Epithelial cell of prostate (primary cell): ENCODE measurements at regions not wholly inside any gene's neighbourhood (a gene's known extent, or its start where the extent isn't known, plus 50 kb on each side); places are given as distances from the start of the nearest gene placed in this dataset.
"Not testable (repeated sequence)": the region's sequence is repeated elsewhere in the genome, so short reads cannot be mapped to it uniquely, and the experiment has no call there.

Experiments used
- DNase-seq: peaks from one replicate; pipeline ENCODE4 v3.0.0-alpha.2; 2011; ENCODE audit warnings: low read depth, low spot score
- H3K27ac ChIP-seq: fragments of 450-650 bp; 2 replicates; pipeline ENCODE4 v1.5.1; 2017; ENCODE audit warnings: mild to moderate bottlenecking

DNA sequence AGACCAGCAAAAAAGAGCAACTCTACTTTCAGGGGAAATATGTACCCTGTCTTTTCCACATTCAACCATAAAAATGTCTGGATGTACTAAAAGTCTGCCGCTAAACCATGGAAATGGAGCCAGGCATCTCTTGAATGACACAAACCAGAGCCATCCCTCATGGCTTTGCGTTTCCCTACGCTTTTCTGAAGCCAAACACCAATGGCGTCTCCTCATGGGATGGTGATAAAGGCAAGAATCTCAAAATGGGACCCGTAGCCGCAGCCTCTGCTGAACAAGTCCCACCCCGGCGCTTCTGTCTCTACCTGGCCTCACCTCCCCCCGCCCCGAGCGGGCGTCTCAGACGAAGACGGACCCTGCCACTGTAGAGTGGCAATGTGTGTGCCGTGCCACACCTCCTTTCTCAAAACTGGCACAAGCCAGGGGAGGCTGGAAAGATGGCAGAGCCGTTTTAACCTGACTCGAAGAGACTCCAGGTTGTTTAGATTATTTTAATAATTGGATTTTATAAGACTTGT, 80.3 kb upstream of the AFDN start:
- H3K27ac ChIP-seq = no peak overlapping the region
- no peak for DNase-seq

DNA sequence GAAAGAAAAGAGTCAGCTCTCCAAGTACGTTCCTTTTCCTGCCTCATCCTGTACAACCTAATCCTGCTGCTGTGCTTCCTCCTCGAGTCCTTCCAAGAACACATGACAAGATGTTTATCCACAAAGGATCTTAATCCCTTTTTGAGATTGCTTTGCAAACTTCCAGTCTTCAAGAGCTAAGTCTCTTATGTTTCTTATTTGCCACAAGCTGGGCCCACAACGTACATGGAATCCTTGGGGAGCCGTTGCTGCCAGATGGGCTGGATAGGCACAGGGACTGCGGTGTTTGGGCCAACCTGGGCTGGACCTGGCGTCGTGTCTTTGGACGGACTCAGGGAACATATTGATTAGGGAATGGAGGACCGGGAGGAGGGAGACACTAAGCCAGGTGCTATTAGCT, 79.7 kb upstream of the AFDN start:
- H3K27ac ChIP-seq = no peak overlapping the region
- no peak for DNase-seq

DNA sequence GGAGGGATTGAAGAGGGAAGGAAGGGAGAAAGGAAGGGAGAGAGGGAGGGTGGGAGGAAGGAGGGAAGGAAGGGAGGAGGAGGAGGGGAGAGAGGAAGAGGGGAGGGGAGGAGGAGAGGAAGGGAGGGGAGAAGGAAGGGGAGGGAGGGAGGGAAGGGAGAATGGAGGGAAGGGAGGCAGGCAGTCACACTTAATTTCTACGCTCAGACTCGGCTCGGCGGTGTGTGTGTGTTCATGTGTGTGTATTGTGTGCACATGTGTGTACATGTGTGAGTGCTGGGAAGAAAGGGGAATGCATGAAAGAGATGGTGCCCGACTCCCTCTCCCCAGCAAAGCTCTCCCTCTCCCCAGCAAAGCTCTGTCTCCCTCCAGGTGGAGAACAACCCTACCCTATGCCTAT, 79.1 kb upstream of the AFDN start:
- H3K27ac ChIP-seq = no peak overlapping the region
- DNase-seq = no peak

DNA sequence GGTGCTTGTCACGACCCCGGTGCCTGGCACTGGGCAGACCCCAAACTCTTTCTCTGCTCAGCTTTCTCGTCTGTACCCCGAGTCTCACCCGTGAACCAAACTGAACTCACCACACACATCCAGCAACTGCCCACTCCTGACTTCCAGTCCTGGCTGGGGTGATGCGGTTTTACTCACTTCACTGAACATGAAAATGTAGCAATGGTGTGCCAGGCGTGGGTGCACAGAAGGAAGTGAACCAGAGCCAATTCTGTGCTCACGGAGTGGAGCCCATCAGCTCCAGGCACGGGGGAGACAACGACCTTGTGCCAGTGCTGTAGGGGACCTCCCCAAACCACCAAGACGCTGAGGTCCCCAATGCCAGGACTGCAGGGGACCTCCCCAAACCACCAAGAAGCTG, 78.7 kb upstream of the AFDN start:
- DNase-seq = no peak
- no peak overlapping the region for H3K27ac ChIP-seq

DNA sequence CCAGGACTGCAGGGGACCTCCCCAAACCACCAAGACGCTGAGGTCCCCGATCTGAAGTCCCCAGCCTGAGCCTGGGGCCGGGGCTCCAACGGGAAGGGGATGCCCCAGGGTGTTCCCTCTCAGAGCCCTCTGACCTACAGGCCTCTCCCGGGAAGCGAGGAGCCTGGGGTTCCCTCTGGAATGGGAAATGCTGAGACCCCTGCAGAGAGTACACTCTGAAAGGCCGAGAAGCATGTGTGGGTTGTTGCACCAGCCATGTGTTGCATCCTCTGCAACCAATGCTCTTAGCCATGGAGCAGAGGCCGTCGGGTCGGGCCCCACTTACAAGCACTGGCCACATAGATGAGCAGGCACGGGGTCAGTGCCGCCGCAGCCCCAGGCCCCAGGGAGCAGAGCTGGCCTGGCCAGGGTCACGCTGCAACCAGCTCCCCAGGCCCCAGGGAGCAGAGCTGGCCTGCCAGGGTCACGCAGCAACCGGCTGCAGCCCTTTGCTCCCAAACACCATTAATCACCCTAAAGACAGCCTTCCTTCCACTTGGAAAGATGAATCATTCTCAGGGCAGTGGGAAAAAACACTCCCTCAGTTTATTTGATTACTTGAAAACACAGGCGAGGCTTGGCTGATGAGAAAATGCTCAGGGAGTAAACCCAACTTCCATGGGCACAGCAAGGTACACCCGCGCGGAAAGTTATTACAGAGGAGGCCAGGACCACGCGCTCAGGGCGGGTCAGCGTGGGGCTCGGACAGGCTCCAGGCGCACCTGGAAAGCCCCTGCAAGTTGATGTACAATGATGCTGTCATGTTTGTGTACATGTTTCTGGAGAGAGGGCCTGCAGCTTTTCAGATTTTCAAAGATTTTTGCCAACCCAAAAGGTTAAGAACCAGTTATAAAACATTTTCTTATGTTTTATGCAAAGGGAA, 78.0 kb upstream of the AFDN start:
- DNase-seq = no peak

DNA sequence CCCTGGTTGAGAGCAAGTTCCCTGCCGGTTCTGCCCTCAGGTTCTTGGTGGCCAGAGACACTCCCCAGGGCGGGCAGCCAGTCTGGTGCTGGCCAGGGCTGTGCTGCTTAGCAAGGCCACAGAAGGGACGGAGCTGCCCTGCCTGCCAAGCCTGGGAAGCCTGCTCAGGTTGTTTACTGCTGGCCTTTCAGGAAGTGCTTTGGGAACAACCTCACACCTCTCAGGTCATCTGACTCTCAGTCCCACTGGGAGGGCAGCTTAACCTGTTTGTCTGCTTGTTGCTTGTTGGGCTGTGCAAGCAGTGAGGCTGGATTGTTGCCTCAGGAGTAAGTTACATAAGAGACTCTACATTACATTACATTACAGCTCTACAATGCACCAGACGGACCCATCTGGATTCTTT, 75.8 kb upstream of the AFDN start:
- DNase-seq = peak; percentile 87
- peak overlapping the region; percentile 43 for H3K27ac ChIP-seq

More for the DNA sequence above, 78.0 kb upstream of the AFDN start:
- H3K27ac ChIP-seq = no peak overlapping the region

DNA sequence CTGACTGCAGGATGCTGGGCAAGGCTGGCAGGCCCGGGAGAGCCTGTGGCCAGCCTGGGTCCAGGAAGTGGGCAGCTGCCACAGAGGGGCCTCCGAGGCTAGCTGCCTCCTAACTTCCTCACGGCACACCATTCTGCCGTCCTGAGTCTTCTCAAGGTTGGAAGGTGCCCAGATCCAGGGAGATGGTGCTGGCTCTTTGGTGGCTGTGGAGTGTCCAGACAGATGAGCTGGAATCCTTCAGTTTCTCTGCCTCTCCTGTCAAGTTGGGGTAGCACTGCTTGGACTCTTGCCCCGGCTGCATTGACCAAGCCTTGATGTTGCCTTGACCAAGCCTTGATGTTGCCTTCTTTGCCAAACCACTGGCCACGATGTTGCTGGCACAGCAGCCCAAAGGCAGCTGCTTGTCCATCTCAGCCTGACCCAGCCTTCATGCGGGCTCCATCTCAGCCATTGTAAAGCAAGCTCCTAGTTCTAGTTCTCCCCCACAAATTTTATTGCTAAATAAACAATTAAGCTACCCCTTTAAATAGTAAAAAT, 75.1 kb upstream of the AFDN start:
- no peak for DNase-seq
- peak overlapping the region; percentile 43 for H3K27ac ChIP-seq

DNA sequence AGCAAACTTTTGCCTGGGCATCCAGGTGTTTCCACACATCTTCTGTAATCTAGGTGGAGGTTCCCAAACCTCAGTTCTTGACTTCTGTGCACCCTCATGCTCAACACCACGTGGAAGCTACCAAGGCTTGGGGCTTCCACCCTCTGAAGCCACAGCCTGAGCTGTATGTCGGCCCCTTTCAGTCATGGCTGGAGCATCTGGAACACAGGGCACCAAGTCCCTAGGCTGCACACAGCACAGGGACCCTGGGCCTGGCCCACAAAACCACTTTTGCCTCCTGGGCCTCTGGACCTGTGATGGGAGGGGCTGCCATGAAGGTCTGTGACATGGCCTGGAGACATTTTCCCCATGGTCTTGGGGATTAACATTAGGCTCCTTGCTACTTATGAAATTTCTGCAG, 73.4 kb upstream of the AFDN start:
- not testable (repeated sequence) for DNase-seq, H3K27ac ChIP-seq

DNA sequence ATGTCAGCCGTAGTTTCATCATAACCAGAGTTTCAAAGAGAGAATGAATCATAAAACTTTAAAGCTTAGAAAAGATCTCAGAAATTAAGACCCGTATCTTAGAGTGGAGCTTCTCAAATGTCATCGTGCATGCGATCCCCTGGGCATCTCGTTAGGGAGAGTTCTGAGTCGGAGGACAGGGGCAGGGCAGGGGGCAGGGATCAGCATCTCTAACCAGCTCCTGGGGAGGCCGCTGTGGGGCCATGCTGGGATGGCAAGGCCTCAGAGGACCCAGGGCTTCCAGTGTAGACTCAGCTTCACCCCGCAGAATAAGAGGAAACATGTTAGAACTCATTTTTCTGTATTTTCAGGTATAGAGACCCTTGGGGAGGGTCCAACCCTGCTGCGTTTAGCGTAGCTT, 72.0 kb upstream of the AFDN start:
- no peak for DNase-seq
- no peak overlapping the region for H3K27ac ChIP-seq

DNA sequence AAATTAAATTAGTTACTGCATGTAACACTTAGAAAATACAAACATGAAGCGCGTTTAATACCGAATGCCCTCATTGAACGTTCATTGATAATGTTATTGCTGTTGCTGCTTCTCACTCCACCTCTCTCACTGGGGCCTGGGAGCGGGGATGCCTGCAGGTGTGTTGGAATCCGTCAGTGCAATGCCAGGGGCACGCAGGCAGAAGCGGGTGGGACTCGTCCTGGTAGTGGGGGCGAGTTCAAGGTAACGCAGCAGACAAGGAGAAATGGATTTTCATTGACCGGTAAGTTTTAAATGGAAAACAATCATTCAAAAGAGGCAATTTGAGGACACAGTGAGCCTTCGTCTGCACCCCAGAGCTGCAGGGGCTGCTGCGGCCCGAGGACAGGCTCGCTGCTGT, 71.2 kb upstream of the AFDN start:
- DNase-seq = no peak
- no peak overlapping the region for H3K27ac ChIP-seq

DNA sequence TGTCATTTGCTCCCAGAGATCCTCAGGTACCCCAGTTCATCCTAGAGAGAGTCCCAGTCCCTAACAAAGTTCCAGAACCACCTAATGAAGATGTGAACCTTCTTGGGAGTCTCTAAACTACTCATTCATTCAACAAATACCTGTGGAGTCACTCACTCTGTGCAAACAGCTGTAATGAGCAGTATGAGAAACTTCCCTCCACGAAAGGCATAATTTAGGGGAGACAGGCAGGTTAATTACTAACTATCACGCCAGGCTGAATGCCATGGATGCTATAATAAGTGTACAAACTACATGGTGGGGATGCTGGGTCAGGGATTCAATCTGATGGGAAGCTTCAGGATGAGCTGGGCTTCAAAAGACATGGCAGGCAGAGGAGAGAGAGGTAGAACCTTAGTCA, 70.1 kb upstream of the AFDN start:
- H3K27ac ChIP-seq = no peak overlapping the region
- DNase-seq = no peak

DNA sequence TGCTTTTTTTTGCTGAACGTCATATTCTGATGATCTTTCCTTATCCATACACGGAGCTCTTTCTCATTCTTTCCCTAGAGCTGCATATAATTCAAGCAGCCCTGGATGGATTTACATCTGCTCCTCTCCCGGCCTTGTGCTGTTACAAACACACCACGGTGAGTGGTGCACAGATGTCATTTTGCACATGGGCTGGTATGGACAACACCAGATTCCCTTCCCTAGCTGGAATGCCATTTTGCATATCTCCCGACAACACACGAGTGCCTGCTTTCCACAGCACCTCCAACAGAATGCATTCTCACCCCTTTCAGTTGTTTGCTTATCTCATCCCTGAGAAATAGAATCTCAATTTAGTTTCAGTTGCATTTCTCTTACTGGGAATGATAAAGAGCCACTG, 69.5 kb upstream of the AFDN start:
- no peak for DNase-seq
- H3K27ac ChIP-seq = no peak overlapping the region

DNA sequence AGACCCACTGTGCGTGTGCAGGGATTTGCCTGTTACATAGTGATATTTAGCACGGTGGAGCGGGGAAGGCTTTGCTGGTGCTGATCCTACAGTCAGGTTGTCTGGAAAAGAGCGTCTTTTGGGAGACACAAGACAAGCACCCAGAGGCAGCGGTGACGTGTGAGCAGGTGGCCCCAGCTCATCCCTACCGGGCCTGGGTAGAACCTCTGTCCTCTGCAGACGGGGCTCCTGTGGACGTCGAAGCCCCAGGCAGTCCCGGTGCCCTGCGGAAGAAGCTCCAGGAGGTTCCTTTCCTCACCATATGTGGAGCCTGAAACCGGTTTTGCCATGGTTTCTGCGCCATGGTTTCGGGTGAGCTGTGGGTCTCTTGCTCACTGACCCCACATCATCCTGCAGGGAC, 68.9 kb upstream of the AFDN start:
- no peak for DNase-seq
- H3K27ac ChIP-seq = no peak overlapping the region

DNA sequence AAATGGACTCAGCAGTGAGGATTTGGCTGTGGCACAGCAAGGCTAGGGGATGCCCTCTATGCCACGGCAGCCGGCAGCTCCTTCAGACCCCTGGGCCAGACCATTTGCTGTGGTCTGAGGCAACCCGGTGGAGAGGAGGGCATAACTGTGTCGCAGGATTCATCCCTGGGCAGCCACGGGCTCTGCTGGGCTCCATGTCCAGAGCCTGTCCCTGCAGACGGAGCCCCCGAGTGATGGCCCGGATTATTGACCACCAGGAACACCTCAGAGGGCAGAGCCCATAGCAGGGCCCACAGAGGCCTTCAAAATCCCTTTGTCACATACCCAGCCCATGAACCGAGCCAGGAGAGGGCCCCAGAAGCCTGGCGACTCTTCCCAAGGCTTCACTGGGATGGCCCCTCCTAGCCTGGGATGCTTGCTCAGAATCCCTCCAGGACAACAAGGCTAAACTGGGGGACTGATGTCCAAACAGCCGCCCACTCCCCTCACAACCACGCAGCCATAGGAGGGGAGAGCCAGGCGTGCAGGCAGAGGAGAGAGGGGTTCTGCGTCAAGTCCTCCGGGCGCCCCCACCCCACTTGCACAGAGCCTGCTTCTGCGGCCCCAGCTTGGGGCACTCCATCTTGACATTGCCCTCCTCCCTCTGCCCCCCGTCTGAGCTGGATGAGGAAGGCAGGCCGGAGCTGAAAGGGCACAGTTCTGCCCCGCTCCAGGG, 68.2 kb upstream of the AFDN start:
- DNase-seq = no peak
- no peak overlapping the region for H3K27ac ChIP-seq

DNA sequence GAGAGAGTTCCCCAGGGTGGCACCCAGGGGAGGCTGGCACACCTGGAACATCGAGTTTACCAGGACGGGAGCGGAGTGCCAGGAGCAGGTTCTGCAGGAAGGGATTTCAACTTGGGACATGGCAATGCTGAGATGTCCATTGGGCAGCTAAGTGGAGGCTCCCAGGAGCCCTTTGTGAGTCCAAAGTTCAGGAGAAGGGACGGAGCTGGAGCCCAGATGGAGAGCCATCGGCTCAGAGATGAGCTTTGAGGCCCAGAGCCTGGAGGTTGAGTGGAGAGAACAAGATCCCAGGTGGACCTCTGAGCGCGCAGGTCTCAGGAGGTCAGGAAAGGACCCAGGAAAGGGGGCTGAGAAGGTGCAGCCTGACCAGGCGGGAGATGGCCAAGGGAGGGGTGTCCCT, 67.5 kb upstream of the AFDN start:
- H3K27ac ChIP-seq = no peak overlapping the region
- DNase-seq = no peak

DNA sequence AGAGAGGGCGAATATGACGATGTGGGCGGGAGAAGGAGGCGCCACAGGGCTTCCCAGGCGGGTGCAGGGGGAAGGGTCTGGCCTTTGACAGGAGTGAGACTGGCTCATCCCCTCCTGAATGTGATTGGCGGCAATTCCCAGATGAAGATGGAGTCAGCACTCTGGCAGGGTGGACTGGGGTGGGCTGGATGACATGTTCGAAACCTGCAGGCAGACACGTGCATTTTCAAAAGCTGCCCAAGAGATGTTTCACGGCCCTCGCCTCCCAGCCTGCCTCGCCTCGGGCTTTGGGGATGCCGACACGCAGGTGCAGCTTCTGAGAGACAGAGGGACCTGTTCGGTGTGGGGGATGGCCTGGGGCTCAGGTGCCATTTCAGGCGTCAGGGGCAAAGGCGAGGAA, 66.8 kb upstream of the AFDN start:
- DNase-seq = no peak
- H3K27ac ChIP-seq = no peak overlapping the region

DNA sequence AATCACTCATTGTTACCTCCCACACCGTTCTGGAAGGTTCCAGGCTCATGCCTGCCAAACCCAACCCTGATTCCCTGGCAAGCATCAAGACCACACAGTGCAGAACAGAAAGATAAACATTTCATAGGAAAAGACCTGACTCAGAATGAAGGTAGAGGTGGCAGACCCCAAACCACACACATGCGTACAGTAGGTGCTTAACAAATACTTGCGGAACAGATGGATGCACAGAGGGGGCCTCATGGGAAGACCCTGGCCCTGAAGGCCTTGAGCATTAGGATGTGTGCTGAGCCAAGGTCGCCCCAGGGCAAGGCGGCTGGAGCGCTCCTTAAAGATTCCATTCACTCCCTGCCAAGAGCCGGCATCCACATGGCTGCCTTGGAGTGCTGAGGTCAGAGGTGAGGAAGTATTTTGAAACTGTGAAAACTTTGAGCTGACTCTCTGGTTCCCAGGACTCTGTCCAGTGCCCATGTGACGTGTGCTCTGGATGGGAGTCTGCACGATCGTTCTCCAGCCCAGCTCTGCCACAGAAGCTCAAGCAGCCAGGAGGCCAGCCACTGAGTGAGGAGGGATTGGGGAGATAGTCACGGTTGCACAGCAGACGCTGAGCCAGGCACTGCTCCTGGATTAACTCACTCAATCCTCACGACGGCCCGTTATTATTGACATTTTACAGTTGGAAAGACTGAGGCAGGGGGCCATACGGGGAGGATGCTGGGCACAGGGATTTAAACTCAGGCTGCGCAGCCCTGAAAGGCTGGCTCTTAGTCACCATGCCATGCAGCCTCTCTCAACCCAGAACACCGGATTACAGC, 65.5 kb upstream of the AFDN start:
- no peak overlapping the region for H3K27ac ChIP-seq
- DNase-seq = no peak

DNA sequence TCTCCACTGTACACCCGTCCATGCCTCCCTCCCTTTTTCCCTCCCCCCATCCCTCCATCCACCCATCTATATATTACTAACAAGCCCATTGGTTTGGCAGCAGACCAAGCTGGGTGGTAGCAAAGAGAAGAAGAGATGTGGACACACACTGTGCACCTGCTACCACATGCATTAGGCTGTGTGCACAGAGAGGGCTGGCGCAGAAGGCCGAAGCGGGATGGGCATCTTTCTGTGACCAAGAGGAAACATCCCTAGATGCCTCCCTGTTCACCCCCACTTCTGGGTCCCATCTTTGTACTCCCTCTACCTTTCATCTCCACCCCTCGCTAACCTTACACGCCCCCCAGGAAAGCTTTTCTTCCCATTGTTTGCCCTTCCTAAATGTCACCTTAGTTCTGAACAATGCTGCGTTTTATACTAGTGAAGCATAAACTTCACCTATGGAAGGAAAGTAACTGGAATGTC, 64.9 kb upstream of the AFDN start:
- no peak for DNase-seq
- H3K27ac ChIP-seq = no peak overlapping the region

DNA sequence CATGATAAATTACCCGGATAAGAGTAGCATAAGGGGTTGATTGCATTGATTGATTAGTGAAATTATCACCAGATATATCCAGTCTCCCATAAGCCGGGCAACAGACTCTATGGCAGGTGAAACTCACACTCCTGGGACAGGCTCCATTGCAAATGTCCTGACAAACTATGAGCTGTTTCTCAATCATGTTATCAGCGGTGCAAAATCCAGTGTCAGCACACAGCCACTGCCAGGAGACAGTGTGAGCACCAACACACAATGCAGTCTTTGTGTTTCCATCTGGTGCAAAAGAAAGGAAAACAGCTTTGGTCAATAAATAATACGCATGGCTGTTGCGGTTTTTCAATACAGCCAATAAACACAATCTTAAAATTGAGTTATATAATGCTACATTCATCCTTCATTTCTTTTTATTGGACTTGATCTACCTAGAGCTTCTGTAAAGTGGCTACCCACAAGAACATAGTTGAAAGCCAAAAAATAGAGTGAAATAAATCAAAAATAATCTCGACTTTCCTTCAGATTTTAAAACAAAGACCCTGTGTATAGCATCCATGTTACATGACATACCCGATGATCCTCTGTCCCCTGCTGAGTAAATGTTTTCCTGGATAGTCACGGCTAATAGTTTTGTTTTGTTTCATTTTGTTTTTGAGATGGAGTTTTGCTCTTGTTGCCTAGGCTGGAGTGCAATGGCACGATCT, 64.3 kb upstream of the AFDN start:
- H3K27ac ChIP-seq = no peak overlapping the region
- DNase-seq = no peak
